K562 (cell line): ENCODE measurements at regions not wholly inside any gene's neighbourhood (a gene's known extent, or its start where the extent isn't known, plus 50 kb on each side); places are given as distances from the start of the nearest gene placed in this dataset.

ENCODE experiments used
- ATAC-seq: fragments of 200-7000 bp; cut with Tn5 transposase; 3 replicates; pipeline ENCODE4 v1.9.1; 2020; ENCODE audit warnings: moderate library complexity
- BruUV-seq: library from RNA; stranded (reverse); fragments of 400-500 nt; replicated peaks from 2 replicates; lab custom pipeline; 2021; lab: Mats Ljungman, UMichigan
- CTCF ChIA-PET: fragments of 300-600 bp; formaldehyde crosslinking; extraction: SDS; loops from one replicate; lab custom pipeline; 2021; ENCODE audit warnings: low intra/inter-chr PET ratio; lab: Yijun Ruan, JAX
- POLR2A ChIA-PET: fragments of 300-600, 350-650 bp; sonication (Branson Sonifier 250); formaldehyde crosslinking; extraction: SDS; loops from one replicate; lab custom pipeline; 2021; ENCODE audit warnings: antibody characterized with exemption, inconsistent platforms; lab: Yijun Ruan, JAX
- DNase-seq, 4 experiments: peaks; one replicate each; pipeline versions ENCODE4 v3.0.0 to v3.0.0-alpha.2; 2011 to 2018; ENCODE audit warnings: low spot score in 3 of 4, mixed read lengths in 3 of 4; ENCODE audit errors: extremely low read depth in 1 of 4
- FAIRE-seq: peaks from 2 replicates; lab custom pipeline; 2011; peaks lifted over from hg19 to GRCh38; lab: Jason Lieb, UNC
- H2AFZ ChIP-seq: 2 replicates; pipeline ENCODE4 v1.6.0; 2011; ENCODE audit warnings: low read depth, low read length, control low read depth, inconsistent platforms
- H3K27ac ChIP-seq: fragments of 200-600 bp; 3 replicates; pipeline ENCODE4 v1.8.0; 2011; ENCODE audit warnings: low read depth, mild to moderate bottlenecking, control low read depth, inconsistent platforms, low read length, moderate library complexity, mixed read lengths; ENCODE audit errors: extremely low read depth
- H3K27me3 ChIP-seq, 2 experiments: fragments of 300-600 bp in 1 of 2; 2 replicates in 1 of 2; 3 replicates in 1 of 2; pipeline versions ENCODE4 v1.6.0 to v1.8.0; 2011; ENCODE audit warnings: inconsistent platforms in 2 of 2, low read length in 2 of 2, mild to moderate bottlenecking in 1 of 2, mixed read lengths in 1 of 2, moderate library complexity in 1 of 2; ENCODE audit not compliant: control insufficient read depth in 2 of 2, insufficient read depth in 2 of 2
- H3K36me3 ChIP-seq: fragments of 300-600 bp; 3 replicates; pipeline ENCODE4 v1.8.0; 2011; ENCODE audit warnings: mild to moderate bottlenecking, low read length, inconsistent platforms; ENCODE audit not compliant: control insufficient read depth, insufficient read depth
- H3K4me1 ChIP-seq, 2 experiments: fragments of 200-600 bp in 1 of 2; replicated peaks in 1 of 2; 2 replicates in 1 of 2; 3 replicates in 1 of 2; pipeline versions ENCODE4 v1.5.1 to v1.8.0; 2011; ENCODE audit warnings: inconsistent platforms in 2 of 2, low read length in 2 of 2, mild to moderate bottlenecking in 1 of 2, mixed read lengths in 1 of 2, moderate library complexity in 1 of 2; ENCODE audit not compliant: control insufficient read depth in 2 of 2, insufficient read depth in 2 of 2
- H3K4me2 ChIP-seq: 2 replicates; pipeline ENCODE4 v1.6.1; 2011; ENCODE audit warnings: low read length, control low read depth, inconsistent platforms, mixed read lengths; ENCODE audit not compliant: insufficient read depth
- H3K4me3 ChIP-seq: fragments of 200-600 bp; sonication (generic), shearing (Covaris generic); 2 replicates; pipeline ENCODE4 v1.5.1; 2016; ENCODE audit warnings: control low read depth, inconsistent platforms
- H3K79me2 ChIP-seq: fragments of 200-600 bp; 3 replicates; pipeline ENCODE4 v1.8.0; 2011; ENCODE audit warnings: low read length, inconsistent platforms; ENCODE audit not compliant: control insufficient read depth, insufficient read depth
- H3K9ac ChIP-seq, 2 experiments: 2 replicates each; pipeline versions ENCODE4 v1.6.0 to v1.6.1; 2011; ENCODE audit warnings: low read depth in 2 of 2, low read length in 2 of 2, control low read depth in 1 of 2, inconsistent platforms in 1 of 2, mild to moderate bottlenecking in 1 of 2, mixed read lengths in 1 of 2; ENCODE audit not compliant: insufficient read depth in 1 of 2
- H3K9me1 ChIP-seq: one replicate; pipeline ENCODE4 v1.6.0; 2011; ENCODE audit warnings: inconsistent platforms, mild to moderate bottlenecking, low read length, moderate library complexity; ENCODE audit not compliant: control insufficient read depth, insufficient read depth
- H3K9me3 ChIP-seq: replicated peaks from 2 replicates; pipeline ENCODE4 v1.5.1; 2011; ENCODE audit warnings: low read depth, low read length, inconsistent platforms; ENCODE audit not compliant: control insufficient read depth, insufficient read depth
- H4K20me1 ChIP-seq: replicated peaks from 2 replicates; pipeline ENCODE4 v1.6.1; 2011; ENCODE audit warnings: low read length, inconsistent platforms, mixed read lengths; ENCODE audit not compliant: control insufficient read depth, insufficient read depth
- HNRNPH1 ChIP-seq: fragments of 200-400 bp; formaldehyde crosslinking; optimal IDR thresholded peaks from 2 replicates; pipeline ENCODE3; 2017; ENCODE audit warnings: low read depth, mild to moderate bottlenecking, low read length, moderate library complexity
- MECOM ChIP-seq: fragments of 250-450 bp; sonication (Bioruptor Pico); IDR thresholded peaks from 2 replicates; pipeline ENCODE4 v1.8.0; 2022; ENCODE audit warnings: inconsistent platforms
- MNT ChIP-seq, 2 experiments: fragments of 450-650 bp; conservative IDR thresholded peaks; 2 replicates each; pipeline ENCODE4 v1.6.1; 2017; ENCODE audit warnings: mild to moderate bottlenecking in 2 of 2, moderate library complexity in 2 of 2
- PHB ChIP-seq: fragments of 250-450 bp; sonication (Bioruptor Pico); IDR thresholded peaks from 2 replicates; pipeline ENCODE4 v1.5.0; 2021
- POLR2H ChIP-seq: IDR thresholded peaks from 2 replicates; pipeline ENCODE4 v1.6.1; 2016; ENCODE audit warnings: missing genetic modification characterization, low read depth, mild to moderate bottlenecking, control low read depth, missing compliant biosample characterization, moderate library complexity
- PRMT5 ChIP-seq: sonication (generic); formaldehyde crosslinking; IDR thresholded peaks from 2 replicates; pipeline ENCODE4 v1.5.0; 2020; ENCODE audit warnings: missing genetic modification reagents
- RBM14 ChIP-seq: fragments of 200-400 bp; formaldehyde crosslinking; IDR thresholded peaks from 2 replicates; pipeline ENCODE4 v1.6.1; 2018; ENCODE audit warnings: low read depth, mild to moderate bottlenecking, low read length, moderate library complexity, borderline replicate concordance; ENCODE audit not compliant: insufficient read depth
- RUNX1 ChIP-seq: sonication (generic); IDR thresholded peaks from 2 replicates; pipeline ENCODE4 v1.6.1; 2016; ENCODE audit warnings: antibody characterized with exemption, low read depth
- SREBF2 ChIP-seq: sonication (generic); formaldehyde crosslinking; IDR thresholded peaks from 2 replicates; pipeline ENCODE4 v1.4.0; 2020; ENCODE audit warnings: mild to moderate bottlenecking, missing genetic modification reagents
- UBTF ChIP-seq, 2 experiments: IDR thresholded peaks; 2 replicates each; pipeline ENCODE4 v1.6.1; 2012; ENCODE audit warnings: improper control_type of control experiment in 2 of 2, low read depth in 2 of 2, low read length in 2 of 2, borderline replicate concordance in 1 of 2
- ZBTB34 ChIP-seq: fragments of 250-450 bp; sonication (Bioruptor Pico); IDR thresholded peaks from 2 replicates; pipeline ENCODE4 v1.8.0; 2021; ENCODE audit warnings: mild to moderate bottlenecking, moderate library complexity
- ZNF121 ChIP-seq: sonication (generic); formaldehyde crosslinking; conservative IDR thresholded peaks from 2 replicates; pipeline ENCODE4 v1.8.0; 2022; ENCODE audit warnings: missing genetic modification reagents
- ZNF175 ChIP-seq: fragments of 200-800 bp; sonication (Bioruptor generic); IDR thresholded peaks from 2 replicates; pipeline ENCODE4 v1.6.1; 2016; ENCODE audit warnings: low read depth, mild to moderate bottlenecking, missing genetic modification characterization, missing compliant biosample characterization
- ZNF282 ChIP-seq: sonication (generic); formaldehyde crosslinking; IDR thresholded peaks from 2 replicates; pipeline ENCODE4 v1.8.1; 2023; ENCODE audit warnings: missing genetic modification reagents
- ZNF436 ChIP-seq: fragments of 250-450, 450-650 bp; sonication (Bioruptor Pico); formaldehyde crosslinking; IDR thresholded peaks from 2 replicates; pipeline ENCODE4 v1.7.0; 2020; ENCODE audit warnings: mild to moderate bottlenecking
- WGBS: fragments of 100-300 bp; shearing (Covaris generic); methylation state at CpG from one replicate; pipeline ENCODE4 v1.1.6; 2016; ENCODE audit warnings: low coverage, mixed read lengths; ENCODE audit not compliant: insufficient coverage; ENCODE audit errors: missing lambda C conversion rate; 5-methylcytosine and 5-hydroxymethylcytosine counted together
- in situ Hi-C: fragments of 300-500 bp; cut with MboI; formaldehyde crosslinking; loops from 4 replicates; pipeline ENCODE4 v1.15.0; 2018; ENCODE audit warnings: inconsistent platforms, mixed read lengths
- intact Hi-C: fragments of 100-400 bp; cut with micrococcal nuclease; formaldehyde crosslinking; loops from 2 replicates; pipeline ENCODE4 v1.14.2; 2022
- TF ChIP-seq, protein P1 (sequence below): fragments of 450-650 bp; IDR thresholded peaks from 2 replicates; pipeline ENCODE4 v1.6.1; 2018; ENCODE audit warnings: mild to moderate bottlenecking, low read depth; ENCODE audit not compliant: partially characterized antibody

- no peaks in the 10 kb centered on the region for H3K27me3 ChIP-seq
- 0% methylated on average over 4 of the region's 4 CpGs for WGBS
- H3K4me3 ChIP-seq = no peak overlapping the region
- no peak overlapping the region for H3K9ac ChIP-seq
- H3K79me2 ChIP-seq = no peaks in the 10 kb centered on the region
- ChIA-PET CTCF (no interaction called here), POLR2A (no interaction called here)
- no peaks in the 10 kb centered on the region for H4K20me1 ChIP-seq
- H3K27ac ChIP-seq = no peak overlapping the region
- H2AFZ ChIP-seq = no peak overlapping the region
- H3K9me3 ChIP-seq = no peaks in the 10 kb centered on the region
- DNase-seq (no peak), ATAC-seq (no peak), FAIRE-seq (no peak)
- no peak overlapping the region for H3K4me2 ChIP-seq
- intact Hi-C loops = no loop called here
- in situ Hi-C loops = no loop called here
- H3K36me3 ChIP-seq = no peaks in the 10 kb centered on the region
- no TSS peak for BruUV-seq
- H3K9me1 ChIP-seq = no peaks in the 10 kb centered on the region
- no peaks in the 10 kb centered on the region for H3K4me1 ChIP-seq
- TF ChIP-seq ZBTB34 = no peak
- TF ChIP-seq PRMT5 (CRISPR knock-in tag) = no peak
- TF ChIP-seq ZNF121 (CRISPR knock-in tag) = no peak
- TF ChIP-seq RBM14 = no peak
- TF ChIP-seq ZNF282 (CRISPR knock-in tag) = no peak
- TF ChIP-seq, protein P1, sequence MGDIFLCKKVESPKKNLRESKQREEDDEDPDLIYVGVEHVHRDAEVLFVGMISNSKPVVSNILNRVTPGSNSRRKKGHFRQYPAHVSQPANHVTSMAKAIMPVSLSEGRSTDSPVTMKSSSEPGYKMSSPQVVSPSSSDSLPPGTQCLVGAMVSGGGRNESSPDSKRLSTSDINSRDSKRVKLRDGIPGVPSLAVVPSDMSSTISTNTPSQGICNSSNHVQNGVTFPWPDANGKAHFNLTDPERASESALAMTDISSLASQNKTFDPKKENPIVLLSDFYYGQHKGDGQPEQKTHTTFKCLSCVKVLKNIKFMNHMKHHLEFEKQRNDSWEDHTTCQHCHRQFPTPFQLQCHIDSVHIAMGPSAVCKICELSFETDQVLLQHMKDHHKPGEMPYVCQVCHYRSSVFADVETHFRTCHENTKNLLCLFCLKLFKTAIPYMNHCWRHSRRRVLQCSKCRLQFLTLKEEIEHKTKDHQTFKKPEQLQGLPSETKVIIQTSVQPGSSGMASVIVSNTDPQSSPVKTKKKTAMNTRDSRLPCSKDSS = no peak
- TF ChIP-seq RUNX1 = no peak
- no peak for TF ChIP-seq UBTF (IDR thresholded peaks at IDR 0.05; ENCODE audit: borderline replicate concordance in 1 of 2, low read depth in 2 of 2, low read length in 2 of 2)
- no peak for TF ChIP-seq POLR2H (tag)
- TF ChIP-seq ZNF175 (CRISPR knock-in tag) = no peak
- no peak for TF ChIP-seq ZNF436
- TF ChIP-seq SREBF2 (CRISPR knock-in tag) = no peak
- TF ChIP-seq PHB (CRISPR knock-in tag) = no peak
- no peak for TF ChIP-seq HNRNPH1
- no peak for TF ChIP-seq MNT (conservative IDR thresholded peaks at IDR 0.05)
- no peak for TF ChIP-seq MECOM (CRISPR knock-in tag)
These were observed 407.6 kb upstream of the CCDC54 start for GRCh38 chr3:106969596-106969995.
